GM21423 (cell line): ENCODE measurements at regions not wholly inside any gene's neighbourhood (a gene's known extent, or its start where the extent isn't known, plus 50 kb on each side); places are given as distances from the start of the nearest gene placed in this dataset.

ENCODE experiments used
- ATAC-seq: cut with Tn5 transposase; IDR thresholded peaks from one replicate; pipeline ENCODE4 v1.9.1; 2021; ENCODE audit warnings: mild to moderate bottlenecking, moderate library complexity; ENCODE audit not compliant: unreplicated experiment

DNA sequence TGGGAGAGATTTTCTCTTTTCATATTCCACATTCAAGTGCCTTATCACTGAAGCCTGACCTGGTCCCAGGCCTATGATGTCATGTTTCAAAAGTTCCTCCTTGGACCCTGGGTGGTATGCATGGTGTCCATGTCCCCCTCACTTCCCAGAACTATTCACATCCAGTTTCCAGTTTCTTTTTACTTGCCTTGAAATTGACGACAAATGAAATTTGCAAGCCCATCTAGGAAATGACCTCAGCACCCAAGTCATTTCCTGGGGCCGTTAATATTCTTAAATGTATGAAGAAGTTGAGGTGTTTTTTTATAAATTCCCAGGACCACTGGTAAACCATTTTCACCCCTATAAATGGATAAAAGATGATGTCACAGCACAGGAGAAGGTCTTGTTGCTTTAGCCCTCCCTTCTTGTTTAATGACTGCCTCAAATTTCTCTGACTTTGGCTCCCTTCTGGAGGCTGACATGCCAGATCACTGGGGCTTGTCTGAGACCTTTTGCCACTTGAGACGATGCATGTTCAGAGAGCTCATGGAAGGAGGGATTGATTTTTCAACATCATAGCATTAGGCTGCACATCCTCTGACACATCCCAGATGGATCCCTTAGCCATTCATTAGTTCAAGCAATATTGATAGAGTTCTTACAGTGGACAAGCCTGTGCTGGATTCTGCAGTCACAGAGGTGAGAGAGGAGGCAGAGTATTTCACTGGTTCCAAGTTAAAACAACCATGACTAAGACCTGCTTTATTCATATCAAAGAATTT, 221.3 kb downstream of the PLPP3 start:
- ATAC-seq = no peak

DNA sequence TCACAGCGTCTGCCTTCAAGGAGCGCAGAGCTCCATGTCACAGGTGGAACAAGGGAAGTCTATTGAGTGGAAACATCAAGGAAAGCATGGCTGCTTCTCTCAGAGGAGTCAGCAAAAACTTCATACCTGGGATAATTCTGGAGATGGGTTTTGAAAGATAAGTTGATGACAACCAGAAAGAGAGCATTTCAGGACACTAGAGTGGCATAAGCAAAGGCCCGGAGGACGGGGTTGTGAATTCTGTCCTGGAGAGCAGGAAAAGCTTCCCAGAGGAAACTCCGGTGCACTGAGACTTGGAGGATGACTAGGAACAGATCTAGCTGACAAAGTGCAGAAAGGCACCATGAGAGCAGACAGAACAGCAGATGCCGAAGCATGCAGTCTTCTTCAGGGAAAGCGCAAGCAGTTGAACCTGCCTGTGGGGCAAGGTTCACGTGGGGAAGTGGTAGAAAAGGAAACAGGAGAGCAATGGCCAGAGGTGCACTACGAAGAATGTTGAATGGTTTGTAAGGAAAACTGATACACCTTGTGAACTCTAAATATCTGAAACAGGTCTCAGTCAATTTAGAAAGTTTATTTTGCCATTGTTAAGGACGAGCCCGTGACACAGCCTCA, 222.9 kb downstream of the PLPP3 start:
- no peak for ATAC-seq

DNA sequence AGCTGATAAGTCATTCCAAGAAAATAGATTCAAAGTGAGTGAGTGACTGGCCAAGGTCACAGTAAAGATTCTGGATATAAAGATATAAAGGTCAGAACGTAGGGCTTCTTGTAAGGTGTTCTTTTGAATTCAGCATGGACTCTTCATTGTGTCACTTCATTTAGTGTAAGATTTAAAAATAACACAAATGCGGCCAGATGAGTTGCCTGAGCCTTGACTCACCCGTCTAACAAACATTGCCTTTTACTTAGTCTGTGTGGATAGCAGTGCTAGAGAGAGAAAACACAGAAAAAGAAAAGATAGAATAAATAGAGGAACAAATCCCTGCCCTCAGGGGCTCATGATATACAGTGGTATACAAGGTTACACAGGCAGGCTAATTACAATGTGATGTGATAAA, 223.4 kb downstream of the PLPP3 start:
- ATAC-seq = no peak

DNA sequence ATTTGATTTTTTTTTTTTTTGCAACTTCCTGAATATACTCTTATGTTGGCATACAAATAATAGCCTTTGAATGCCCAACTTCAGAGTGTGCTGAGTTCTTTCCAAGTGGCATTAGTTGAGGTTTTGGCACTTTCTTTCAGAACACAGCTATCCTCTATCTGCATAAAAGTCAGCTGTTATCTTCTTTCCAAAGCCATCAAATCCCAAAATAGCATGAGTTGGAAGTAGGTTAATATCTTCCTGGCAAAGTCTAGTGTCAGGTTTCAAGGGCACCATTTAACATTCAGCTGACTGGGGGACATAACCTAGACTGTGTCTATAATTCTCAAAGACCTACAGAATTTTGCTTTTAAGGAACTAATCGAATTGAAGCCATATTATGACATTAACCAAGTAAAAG, 223.9 kb downstream of the PLPP3 start:
- ATAC-seq = no peak

DNA sequence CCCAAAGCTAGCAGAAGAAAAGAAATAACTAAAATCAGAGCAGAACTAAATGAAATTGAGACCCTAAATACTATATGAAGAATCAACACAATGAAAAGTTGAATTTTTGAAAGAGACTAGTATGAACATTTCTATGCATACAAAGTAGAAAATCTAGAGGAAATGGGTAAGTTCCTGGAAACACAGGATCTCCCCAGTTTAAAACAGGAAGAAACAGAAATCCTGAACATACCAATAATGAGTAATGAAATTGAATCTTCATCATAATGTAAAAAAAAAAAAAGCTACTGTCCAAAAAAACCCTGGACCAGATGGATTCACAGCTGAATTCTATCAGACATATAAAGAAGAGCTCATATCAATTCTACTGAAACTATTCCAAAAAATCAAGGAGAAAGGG, 233.5 kb downstream of the PLPP3 start:
- no peak for ATAC-seq

DNA sequence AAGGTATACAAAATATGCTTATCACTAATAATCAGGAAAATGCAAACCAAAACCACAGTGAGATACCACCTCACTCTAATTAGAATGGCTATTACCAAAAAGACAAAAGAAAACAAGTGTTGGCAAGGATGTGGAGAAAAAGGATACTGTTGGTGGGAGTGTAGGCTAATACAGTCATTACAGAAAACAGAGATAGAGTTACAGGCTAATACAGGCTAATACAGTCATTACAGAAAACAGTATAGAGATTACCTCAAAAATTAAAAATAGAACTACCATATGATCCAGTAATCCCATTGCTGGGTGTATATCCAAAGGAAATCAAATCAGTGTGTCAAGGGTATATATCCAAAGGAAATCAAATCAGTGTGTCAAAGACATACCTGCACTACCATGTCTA, 238.4 kb downstream of the PLPP3 start:
- no peak for ATAC-seq

DNA sequence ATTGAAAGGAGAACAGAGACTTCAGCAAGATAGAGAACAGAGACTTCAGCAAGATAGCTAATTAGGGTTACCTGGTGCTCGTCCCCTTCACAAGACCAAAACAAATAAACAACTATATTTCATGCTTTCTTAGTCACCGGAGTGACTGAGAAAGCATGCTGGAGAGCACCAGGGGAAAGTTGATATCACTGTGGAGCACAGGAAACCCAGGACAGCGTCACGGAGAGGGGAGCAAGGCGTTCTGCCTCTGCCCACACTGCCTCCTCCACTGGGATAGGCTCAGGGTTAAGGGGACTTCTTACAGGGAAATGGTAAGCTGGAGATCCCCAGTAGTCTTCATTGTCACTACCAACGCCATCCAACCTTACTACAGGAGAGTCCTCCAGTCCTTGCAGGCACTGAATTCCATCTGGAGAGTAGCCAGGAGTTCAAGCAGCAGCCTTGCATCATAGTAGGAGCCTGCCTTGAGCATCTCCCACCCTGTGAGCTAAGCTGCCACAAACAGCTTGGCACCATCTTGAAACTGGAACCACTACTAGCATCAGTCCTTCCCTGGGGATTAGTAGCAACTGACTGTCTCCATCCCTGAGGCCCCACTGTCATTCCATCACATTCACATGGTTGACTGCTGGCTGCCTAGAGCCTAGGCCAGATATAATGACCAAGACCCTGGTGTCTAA, 239.4 kb downstream of the PLPP3 start:
- ATAC-seq = no peak

DNA sequence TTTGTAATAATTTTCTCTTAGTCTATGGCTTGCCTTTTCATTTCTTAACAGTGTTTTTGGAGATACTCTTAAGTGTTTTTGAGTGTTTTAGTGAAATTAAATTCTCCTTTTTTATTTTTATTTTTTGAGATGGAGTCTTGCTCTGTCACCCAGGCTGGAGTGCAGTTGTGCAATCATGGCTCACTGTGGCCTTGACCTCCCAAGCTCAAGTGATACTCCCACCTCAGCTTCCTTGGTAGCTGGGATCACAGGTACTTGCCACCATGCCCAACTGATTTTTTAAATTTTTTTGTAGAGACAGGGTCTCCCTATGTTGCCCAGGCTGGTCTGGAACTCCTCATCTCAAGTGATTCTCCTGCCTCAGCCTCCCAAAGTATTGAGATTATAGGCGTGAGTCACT, 240.3 kb downstream of the PLPP3 start:
- ATAC-seq = no peak

DNA sequence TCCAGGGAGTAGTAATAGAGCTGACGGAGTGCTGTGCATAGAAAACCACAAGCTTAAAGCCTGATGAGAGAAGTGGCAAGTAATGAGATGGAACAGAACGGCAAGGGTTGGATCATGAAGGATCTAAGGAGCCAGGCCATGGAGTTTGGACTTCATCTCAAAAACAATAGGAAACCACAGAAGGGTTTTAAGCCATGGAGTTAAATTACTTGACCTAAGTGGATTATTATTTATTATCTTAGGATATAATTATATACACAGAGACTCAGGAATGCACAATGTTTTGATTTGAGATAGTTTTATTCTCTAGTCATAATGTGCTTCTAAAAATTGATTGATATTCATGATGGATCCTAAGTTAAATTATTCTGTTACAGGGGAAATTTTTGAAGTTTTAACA, 242.4 kb downstream of the PLPP3 start:
- no peak for ATAC-seq

DNA sequence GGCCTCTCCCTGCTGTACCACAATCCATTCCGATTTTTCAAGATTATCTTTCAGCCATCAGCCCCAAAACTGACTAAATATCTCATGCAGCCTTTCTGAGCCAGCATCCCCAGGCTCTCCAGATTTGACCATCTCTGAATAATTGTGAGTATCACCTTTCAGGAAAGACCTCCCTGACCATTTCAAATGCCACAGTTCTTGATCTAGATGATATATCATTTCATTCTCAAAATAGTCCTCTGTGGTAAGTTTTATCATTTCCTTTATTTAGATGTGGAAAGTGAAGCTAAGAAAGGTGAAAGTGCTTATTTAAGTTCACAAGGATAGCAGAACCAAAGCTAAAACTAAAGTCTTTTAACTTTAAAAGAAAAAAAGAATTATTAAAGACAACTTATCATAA, 244.0 kb downstream of the PLPP3 start:
- ATAC-seq = no peak

DNA sequence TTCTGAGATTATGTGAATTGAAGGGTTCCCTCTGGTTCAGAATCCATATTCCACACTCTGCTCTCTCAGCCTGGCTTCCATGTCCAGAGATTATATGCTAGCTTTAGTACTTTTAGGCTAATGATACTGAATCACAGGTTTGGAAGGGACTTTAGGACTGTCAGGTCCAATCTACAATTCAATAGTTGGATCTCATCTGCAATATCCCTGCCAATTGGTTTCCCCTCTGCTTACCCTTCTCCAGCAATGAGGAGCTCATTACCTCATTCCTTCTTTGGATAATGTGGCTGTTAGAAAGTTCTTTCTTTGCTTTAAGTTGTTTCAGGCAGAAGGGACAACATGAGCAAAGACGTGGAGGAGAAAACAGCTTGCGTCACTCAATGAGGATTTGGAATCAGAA, 245.3 kb downstream of the PLPP3 start:
- no peak for ATAC-seq

DNA sequence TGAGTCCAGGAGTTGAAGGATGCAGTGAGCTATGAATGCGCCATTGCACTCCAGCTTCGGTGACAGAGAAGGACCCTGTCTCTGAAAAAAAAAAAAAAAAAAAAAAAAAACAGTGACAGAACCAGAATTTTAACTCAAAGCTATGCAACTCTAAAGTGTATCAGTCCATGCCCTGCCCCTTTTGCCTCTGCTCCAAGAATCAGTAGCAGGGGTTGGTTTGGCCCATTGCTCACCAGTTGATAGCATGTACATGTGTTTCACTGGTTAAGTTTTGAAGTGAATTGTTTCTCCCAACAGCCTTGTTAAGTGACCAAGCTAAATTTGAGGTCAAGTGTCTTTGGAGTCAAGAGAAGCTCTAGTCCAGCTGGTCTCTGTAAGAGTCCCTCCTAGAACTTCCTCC, 245.9 kb downstream of the PLPP3 start:
- ATAC-seq = no peak

DNA sequence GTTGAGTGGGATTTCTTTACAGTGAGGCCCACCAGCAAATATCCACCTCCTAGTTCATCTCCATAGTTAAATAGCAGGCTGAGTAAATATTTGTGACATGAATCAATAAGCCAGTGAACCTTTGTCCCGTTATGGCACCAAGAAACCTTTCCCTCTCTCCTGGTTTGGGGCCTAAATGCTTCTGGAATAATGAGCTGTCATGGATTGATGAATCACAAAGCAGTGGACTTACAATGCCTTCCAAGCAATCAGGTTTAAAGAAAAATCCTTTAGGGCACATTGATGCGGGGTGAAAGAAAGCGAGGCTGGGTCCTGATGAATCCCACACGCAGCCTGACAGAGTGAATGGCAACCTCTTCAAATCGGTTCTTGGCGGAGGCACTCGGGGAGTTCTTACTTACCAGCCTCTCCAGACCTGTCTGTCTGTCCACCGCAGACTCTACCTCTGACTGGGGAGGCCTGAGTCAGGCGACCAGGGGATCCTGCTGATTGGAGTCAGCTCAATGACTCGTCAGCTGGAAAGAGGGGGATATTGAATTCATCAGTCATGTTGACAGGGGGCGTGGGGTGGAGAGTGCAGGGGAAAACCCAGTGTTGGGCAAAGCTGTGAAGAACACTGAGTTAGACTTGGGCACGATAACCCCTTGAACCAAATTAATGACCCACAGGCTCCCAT, 247.3 kb downstream of the PLPP3 start:
- no peak for ATAC-seq

DNA sequence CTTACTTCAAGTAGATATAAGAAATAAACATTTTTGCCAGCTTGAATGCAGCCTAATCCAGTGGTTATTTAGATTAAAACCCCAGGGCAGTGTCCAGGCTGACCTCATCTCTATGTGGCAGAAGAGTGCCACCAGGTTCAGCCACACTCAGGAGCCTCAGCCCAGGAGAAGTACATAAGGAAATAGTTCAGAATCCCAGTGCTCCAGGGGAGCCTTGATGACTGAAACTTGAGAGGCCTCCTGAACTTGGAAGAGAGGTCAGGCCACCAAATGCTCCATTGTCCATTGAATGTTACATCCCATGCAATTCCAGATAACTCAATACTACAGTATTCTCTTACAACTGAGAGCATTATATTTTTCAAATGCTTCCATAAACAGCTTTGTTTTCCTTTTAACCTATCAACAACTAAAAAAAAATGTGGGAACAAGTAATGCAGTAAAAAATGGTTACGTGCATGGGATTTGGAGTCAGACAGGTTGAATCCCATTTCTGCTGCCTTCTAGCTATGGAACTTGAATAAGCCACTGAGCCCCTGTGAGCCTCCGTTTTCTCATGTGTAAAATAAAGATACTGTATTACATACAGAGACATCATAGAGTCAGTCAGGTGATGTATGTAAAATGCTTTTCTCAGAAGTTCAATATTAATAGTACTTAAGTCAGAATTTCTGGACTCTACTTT, 248.0 kb downstream of the PLPP3 start:
- ATAC-seq = no peak

DNA sequence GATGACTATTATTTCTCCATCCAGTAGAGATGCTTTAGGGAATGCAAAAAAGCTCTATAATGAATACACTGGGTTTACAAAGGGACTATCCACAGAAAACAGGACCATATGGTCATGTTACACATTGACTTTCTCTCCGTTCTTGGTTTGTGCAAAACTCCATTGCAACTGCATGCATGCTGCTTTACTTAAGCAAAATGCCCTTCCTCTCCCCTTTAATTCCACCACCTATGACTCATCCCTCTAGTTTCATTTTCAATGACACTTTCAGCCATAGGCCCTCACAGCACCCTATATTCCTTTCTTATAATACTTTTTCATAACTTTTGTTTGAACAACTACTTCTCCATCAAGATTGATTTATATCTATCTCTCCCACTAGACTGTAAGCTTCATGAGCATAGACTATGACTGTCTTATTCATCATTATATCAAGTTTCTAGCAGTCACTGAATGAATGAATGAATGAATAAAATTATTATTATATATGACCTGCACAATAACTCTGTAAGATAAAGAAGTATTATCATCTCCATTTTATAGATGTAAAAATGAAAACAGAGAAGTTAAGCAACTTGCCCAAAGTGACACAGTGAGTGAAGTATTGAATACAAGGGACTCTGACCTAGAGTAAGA, 248.9 kb downstream of the PLPP3 start:
- ATAC-seq = peak; percentile 91

DNA sequence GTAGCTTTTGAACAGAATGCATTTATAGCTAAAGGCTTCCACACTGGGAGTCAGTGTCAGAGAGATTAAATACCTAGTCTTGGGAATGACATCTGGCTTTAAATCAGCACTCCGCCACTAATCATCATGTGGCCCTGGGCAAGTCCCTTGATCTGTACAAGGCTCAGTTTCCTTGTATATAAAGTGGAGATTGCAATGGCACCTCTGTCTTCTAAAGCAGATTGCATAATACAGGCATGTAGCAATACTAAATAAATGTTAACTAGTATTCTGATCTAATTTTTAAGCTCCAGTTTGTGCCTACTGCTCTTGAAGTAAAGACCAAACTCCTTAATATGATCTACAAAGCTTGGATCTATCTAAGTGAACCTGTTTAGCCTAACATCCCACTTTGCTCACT, 249.4 kb downstream of the PLPP3 start:
- no peak for ATAC-seq

DNA sequence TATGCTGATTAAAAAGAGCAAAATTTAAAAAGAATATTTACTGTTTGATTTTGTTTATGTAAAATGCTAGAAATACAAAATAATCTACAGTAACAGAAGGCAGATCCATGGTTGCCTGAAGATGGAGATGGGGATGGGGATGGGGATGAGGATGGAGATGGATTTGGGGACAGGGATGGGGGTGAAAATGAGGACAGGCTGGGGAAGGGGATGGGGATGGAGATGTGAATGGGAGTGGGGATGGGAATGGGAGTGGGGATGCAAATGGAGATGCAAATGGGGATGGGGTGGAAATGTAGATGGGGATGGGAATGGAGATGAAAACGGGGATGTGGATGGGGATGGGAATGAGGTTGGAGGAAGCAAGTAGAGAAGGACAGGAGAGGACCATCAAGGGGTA, 252.2 kb downstream of the PLPP3 start:
- no peak for ATAC-seq

DNA sequence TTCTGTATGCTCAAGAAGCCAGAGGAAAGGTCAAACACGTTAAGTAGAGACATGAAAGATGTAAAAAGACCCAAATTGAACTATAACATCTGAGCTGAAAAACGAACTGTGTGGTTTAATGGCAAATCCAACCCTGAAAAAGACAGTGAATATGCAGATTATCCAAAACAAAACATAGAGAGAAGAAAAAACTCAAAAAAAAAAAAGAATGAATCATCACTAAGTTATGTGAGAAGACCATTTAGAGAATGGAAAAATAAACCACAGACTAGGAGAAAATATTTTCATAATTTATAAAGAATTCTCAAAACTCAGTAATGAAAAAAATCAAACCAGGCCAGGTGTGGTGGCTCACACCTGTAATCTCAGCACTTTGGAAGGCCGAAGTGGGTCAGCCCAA, 253.3 kb downstream of the PLPP3 start:
- no peak for ATAC-seq

DNA sequence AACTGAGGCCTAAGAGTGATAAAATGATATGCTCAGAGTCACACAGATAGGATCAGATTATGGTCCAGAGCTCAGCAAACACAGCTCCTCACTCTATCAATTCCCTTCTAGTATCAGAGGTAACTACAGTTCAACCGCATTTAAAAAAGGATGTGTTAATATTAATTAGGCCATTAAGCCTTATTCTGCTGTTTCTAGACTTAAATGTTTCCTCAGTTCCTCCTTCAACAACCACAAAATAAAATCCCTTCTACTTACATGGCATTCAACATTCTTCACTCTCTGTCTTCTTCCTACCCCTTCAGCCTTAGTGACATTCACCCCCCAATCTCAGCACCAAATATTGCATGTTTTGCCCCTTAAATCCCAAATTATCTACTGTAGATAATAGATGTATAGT, 254.9 kb downstream of the PLPP3 start:
- no peak for ATAC-seq

DNA sequence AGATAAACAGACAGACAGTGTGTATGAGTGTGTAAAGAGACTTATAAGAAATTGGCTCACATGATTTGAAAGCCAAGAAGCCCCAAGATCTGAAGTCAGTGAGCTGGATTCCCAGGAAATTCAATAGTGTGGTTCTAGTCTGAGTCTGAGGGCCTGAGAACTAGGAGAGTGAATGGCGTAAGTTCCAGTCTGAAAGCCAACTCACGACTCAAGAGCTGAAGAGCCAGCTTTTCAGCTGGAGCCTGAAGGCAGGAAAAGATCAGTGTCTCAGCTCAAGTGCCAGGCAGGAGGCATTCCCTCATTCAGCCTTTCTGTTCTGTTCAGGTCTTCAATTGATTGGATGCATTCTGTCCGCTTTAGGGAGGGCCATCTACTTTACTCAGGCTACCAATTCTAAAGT, 257.2 kb downstream of the PLPP3 start:
- no peak for ATAC-seq

DNA sequence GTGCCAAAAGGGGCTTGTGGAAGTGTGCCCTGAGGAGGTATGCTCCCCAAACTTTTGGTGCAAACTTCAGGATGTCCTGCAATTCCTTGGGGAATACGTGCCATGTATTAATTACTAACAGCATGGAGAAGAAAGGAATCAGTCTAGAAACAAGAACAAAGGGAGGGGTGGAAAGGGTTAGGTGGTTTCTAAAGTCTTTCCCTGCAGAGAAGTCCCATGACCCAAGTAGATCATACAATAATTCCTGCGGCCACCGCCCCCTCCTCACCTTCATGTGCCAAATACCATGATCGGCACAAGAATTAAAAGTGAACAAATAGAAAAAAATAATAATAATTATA, 258.2 kb downstream of the PLPP3 start:
- no peak for ATAC-seq
